H9 (cell line): ENCODE measurements at regions not wholly inside any gene's neighbourhood (a gene's known extent, or its start where the extent isn't known, plus 50 kb on each side); places are given as distances from the start of the nearest gene placed in this dataset.

Experiments used
- DNase-seq: peaks from one replicate; pipeline ENCODE4 v3.0.0-alpha.2; 2017
- H2AFZ ChIP-seq: one replicate; pipeline ENCODE4 v1.6.1; 2013; ENCODE audit warnings: mild to moderate bottlenecking, low read length, control low read depth, moderate library complexity
- H2AK5ac ChIP-seq: 2 replicates; pipeline ENCODE4 v1.6.1; 2013; ENCODE audit warnings: low read length, control low read depth, mixed read lengths; ENCODE audit not compliant: insufficient read length
- H2BK120ac ChIP-seq: one replicate; pipeline ENCODE4 v1.6.1; 2013; ENCODE audit warnings: low read depth, mild to moderate bottlenecking, low read length, control low read depth, inconsistent platforms; ENCODE audit not compliant: poor library complexity, severe bottlenecking
- H2BK12ac ChIP-seq: 2 replicates; pipeline ENCODE4 v1.6.1; 2013; ENCODE audit warnings: low read length, control low read depth, mixed read lengths, low read depth; ENCODE audit not compliant: insufficient read length
- H2BK15ac ChIP-seq: 2 replicates; pipeline ENCODE4 v1.6.1; 2013; ENCODE audit warnings: low read depth, low read length, control low read depth
- H2BK20ac ChIP-seq: one replicate; pipeline ENCODE4 v1.6.1; 2013; ENCODE audit warnings: low read depth, mild to moderate bottlenecking, low read length, control low read depth, inconsistent platforms; ENCODE audit not compliant: poor library complexity, severe bottlenecking
- H2BK5ac ChIP-seq: 2 replicates; pipeline ENCODE4 v1.6.1; 2013; ENCODE audit warnings: low read length, control low read depth, mixed read lengths; ENCODE audit not compliant: insufficient read length
- H3K14ac ChIP-seq: 2 replicates; pipeline ENCODE4 v1.6.1; 2013; ENCODE audit warnings: low read length, control low read depth; ENCODE audit not compliant: insufficient read depth
- H3K18ac ChIP-seq: 2 replicates; pipeline ENCODE4 v1.6.1; 2013; ENCODE audit warnings: low read depth, mild to moderate bottlenecking, mixed read lengths, low read length, control low read depth; ENCODE audit not compliant: insufficient read length
- H3K23ac ChIP-seq: 2 replicates; pipeline ENCODE4 v1.6.1; 2013; ENCODE audit warnings: low read length, control low read depth, mixed read lengths, low read depth; ENCODE audit not compliant: insufficient read length
- H3K23me2 ChIP-seq: 2 replicates; pipeline ENCODE4 v1.6.1; 2013; ENCODE audit warnings: low read depth, mild to moderate bottlenecking, mixed read lengths, low read length, control low read depth; ENCODE audit not compliant: insufficient read length, poor library complexity, severe bottlenecking
- H3K27ac ChIP-seq: 2 replicates; pipeline ENCODE4 v1.5.1; 2013; ENCODE audit warnings: low read length, control low read depth, mixed read lengths, low read depth; ENCODE audit not compliant: insufficient read length
- H3K27me3 ChIP-seq: 2 replicates; pipeline ENCODE4 v1.6.1; 2013; ENCODE audit warnings: low read length, control low read depth, inconsistent platforms; ENCODE audit not compliant: insufficient read depth
- H3K4ac ChIP-seq: 2 replicates; pipeline ENCODE4 v1.6.1; 2013; ENCODE audit warnings: low read depth, mild to moderate bottlenecking, control low read depth, inconsistent platforms, low read length, moderate library complexity
- H3K4me1 ChIP-seq: 2 replicates; pipeline ENCODE4 v1.6.1; 2013; ENCODE audit warnings: low read length, control low read depth, inconsistent platforms; ENCODE audit not compliant: insufficient read depth
- H3K4me2 ChIP-seq: 2 replicates; pipeline ENCODE4 v1.6.1; 2013; ENCODE audit warnings: low read length, control low read depth, mixed read lengths; ENCODE audit not compliant: insufficient read length, insufficient read depth
- H3K56ac ChIP-seq: 2 replicates; pipeline ENCODE4 v1.6.1; 2013; ENCODE audit warnings: low read depth, mild to moderate bottlenecking, mixed read lengths, low read length, control low read depth; ENCODE audit not compliant: insufficient read length
- H3K79me1 ChIP-seq: 2 replicates; pipeline ENCODE4 v1.6.1; 2013; ENCODE audit warnings: low read depth, mild to moderate bottlenecking, moderate library complexity, low read length, control low read depth, inconsistent platforms; ENCODE audit not compliant: insufficient read depth, poor library complexity, severe bottlenecking
- H3K79me2 ChIP-seq: 2 replicates; pipeline ENCODE4 v1.6.1; 2013; ENCODE audit warnings: low read length, control low read depth, inconsistent platforms; ENCODE audit not compliant: insufficient read depth
- H3K9ac ChIP-seq: 2 replicates; pipeline ENCODE4 v1.6.1; 2013; ENCODE audit warnings: low read length, control low read depth, mixed read lengths; ENCODE audit not compliant: insufficient read length; ENCODE audit errors: extremely low read depth
- H3K9me3 ChIP-seq: one replicate; pipeline ENCODE4 v1.6.1; 2013; ENCODE audit warnings: low read depth, low read length, inconsistent platforms; ENCODE audit not compliant: control insufficient read depth
- H3T11ph ChIP-seq: one replicate; pipeline ENCODE4 v1.6.1; 2013; ENCODE audit warnings: mild to moderate bottlenecking, low read length, control low read depth, inconsistent platforms
- H4K20me1 ChIP-seq: one replicate; pipeline ENCODE4 v1.6.1; 2013; ENCODE audit not compliant: control insufficient read depth, insufficient read length, insufficient read depth
- H4K5ac ChIP-seq: 2 replicates; pipeline ENCODE4 v1.6.1; 2013; ENCODE audit warnings: low read depth, mild to moderate bottlenecking, mixed read lengths, low read length, control low read depth; ENCODE audit not compliant: insufficient read length
- H4K8ac ChIP-seq: replicated peaks from 2 replicates; pipeline ENCODE4 v1.6.1; 2013; ENCODE audit warnings: low read length, control low read depth, mixed read lengths, low read depth; ENCODE audit not compliant: insufficient read length
- H4K91ac ChIP-seq: 2 replicates; pipeline ENCODE4 v1.6.1; 2013; ENCODE audit warnings: low read depth, mild to moderate bottlenecking, moderate library complexity, mixed read lengths, low read length, control low read depth; ENCODE audit not compliant: insufficient read length
- H3K27ac Mint-ChIP-seq, 3 experiments: 2 replicates in 2 of 3; 3 replicates in 1 of 3; pipeline ENCODE4 v1.8.0; 2020 to 2021; ENCODE audit warnings: mixed read lengths in 3 of 3, mild to moderate bottlenecking in 1 of 3, moderate library complexity in 1 of 3
- H3K27me3 Mint-ChIP-seq: 2 replicates; pipeline ENCODE4 v1.8.0; 2021; ENCODE audit warnings: low read depth, mild to moderate bottlenecking, moderate library complexity, mixed read lengths
- H3K36me3 Mint-ChIP-seq, 3 experiments: 2 replicates in 2 of 3; 3 replicates in 1 of 3; pipeline ENCODE4 v1.8.0; 2020 to 2021; ENCODE audit warnings: low read depth in 3 of 3, mixed read lengths in 3 of 3; ENCODE audit not compliant: insufficient read depth in 1 of 3
- H3K4me1 Mint-ChIP-seq, 2 experiments: 2 replicates each; pipeline ENCODE4 v1.8.0; 2020; ENCODE audit warnings: mixed read lengths in 2 of 2
- H3K4me3 Mint-ChIP-seq, 2 experiments: 2 replicates in 1 of 2; 3 replicates in 1 of 2; pipeline ENCODE4 v1.8.0; 2020 to 2021; ENCODE audit warnings: mild to moderate bottlenecking in 2 of 2, mixed read lengths in 2 of 2, moderate library complexity in 1 of 2
- H3K9me3 Mint-ChIP-seq, 2 experiments: 2 replicates in 1 of 2; 3 replicates in 1 of 2; pipeline ENCODE4 v1.8.0; 2020; ENCODE audit warnings: mild to moderate bottlenecking in 2 of 2, mixed read lengths in 2 of 2, moderate library complexity in 1 of 2
- WGBS: extraction: QIAGEN DNeasy Blood & Tissue Kit; methylation state at CpG from one replicate; pipeline ENCODE4 v1.1.7; 2013; ENCODE audit warnings: missing lambda C conversion rate, low lambda C conversion rate, mixed read lengths; ENCODE audit not compliant: insufficient read length; ENCODE audit errors: extremely low coverage; 5-methylcytosine and 5-hydroxymethylcytosine counted together
- TF ChIP-seq, protein P1 (sequence below): fragments of 200-600 bp; sonication (generic); conservative IDR thresholded peaks from 3 replicates; pipeline ENCODE4 v1.8.0; 2021; ENCODE audit warnings: antibody characterized with exemption, mild to moderate bottlenecking

DNA sequence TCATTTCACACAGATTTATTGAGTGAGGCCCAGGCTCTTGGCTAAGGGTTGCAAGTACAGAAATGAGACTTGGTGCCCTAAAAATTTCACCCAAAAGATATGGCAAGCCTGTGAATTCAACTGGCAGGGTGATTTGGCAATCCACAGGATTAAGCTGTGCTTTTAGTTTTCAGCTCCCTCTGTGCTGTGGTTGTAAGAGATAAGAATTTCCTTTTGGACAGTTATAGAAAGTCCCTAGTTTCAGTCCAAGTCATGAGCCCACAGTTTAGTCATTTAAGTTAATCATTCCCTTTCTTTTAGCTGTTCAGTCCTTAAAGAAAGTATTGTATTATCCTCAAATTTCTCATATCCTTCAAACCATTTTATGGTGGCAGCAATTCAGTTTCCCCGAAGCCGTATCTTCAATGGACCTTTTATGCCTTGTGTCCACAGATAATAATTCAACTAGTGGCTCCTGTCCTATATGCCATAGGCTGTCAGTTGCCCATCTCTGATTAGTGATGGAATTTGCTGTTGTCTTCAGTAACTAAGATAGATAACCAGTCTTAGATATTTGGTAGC, 73.4 kb upstream of the NAMPT start:
- H2AK5ac ChIP-seq: no peak overlapping the region

More for the DNA sequence above, 73.4 kb upstream of the NAMPT start:
- no peak overlapping the region for H4K8ac ChIP-seq
- H3K9me3 Mint-ChIP-seq: no peaks in the 10 kb centered on the region; a peak in 2 of 5 replicates
- H3K9ac ChIP-seq: no peak overlapping the region
- no peaks in the 10 kb centered on the region for H4K20me1 ChIP-seq
- no peak overlapping the region for H3K4me3 Mint-ChIP-seq
- no peak overlapping the region for H2AFZ ChIP-seq
- no peak overlapping the region for H2BK120ac ChIP-seq
- no peak for DNase-seq
- H3K79me2 ChIP-seq: no peaks in the 10 kb centered on the region
- no peaks in the 10 kb centered on the region for H3K9me3 ChIP-seq
- H4K5ac ChIP-seq: no peak overlapping the region
- no peak overlapping the region for H3K14ac ChIP-seq
- no peak overlapping the region for H2BK12ac ChIP-seq
- TF ChIP-seq, protein P1, sequence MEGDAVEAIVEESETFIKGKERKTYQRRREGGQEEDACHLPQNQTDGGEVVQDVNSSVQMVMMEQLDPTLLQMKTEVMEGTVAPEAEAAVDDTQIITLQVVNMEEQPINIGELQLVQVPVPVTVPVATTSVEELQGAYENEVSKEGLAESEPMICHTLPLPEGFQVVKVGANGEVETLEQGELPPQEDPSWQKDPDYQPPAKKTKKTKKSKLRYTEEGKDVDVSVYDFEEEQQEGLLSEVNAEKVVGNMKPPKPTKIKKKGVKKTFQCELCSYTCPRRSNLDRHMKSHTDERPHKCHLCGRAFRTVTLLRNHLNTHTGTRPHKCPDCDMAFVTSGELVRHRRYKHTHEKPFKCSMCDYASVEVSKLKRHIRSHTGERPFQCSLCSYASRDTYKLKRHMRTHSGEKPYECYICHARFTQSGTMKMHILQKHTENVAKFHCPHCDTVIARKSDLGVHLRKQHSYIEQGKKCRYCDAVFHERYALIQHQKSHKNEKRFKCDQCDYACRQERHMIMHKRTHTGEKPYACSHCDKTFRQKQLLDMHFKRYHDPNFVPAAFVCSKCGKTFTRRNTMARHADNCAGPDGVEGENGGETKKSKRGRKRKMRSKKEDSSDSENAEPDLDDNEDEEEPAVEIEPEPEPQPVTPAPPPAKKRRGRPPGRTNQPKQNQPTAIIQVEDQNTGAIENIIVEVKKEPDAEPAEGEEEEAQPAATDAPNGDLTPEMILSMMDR: no peak
- H3K4me1 ChIP-seq: no peaks in the 10 kb centered on the region
- no peak overlapping the region for H3K4ac ChIP-seq
- no peak overlapping the region for H3K23ac ChIP-seq
- H3K27ac ChIP-seq: no peak overlapping the region
- H3K4me2 ChIP-seq: no peak overlapping the region
- H3K27me3 ChIP-seq: no peaks in the 10 kb centered on the region
- H3K18ac ChIP-seq: no peak overlapping the region
- H3K36me3 Mint-ChIP-seq: no peaks in the 10 kb centered on the region
- H3K27ac Mint-ChIP-seq: no peak overlapping the region
- H2BK5ac ChIP-seq: no peak overlapping the region
- H2BK20ac ChIP-seq: no peak overlapping the region
- no CpG with 5 or more reads among the region's 2 CpGs for WGBS
- no peak overlapping the region for H3K56ac ChIP-seq
- H3K27me3 Mint-ChIP-seq: peaks cover 6% of the 10 kb centered on the region
- no peak overlapping the region for H2BK15ac ChIP-seq
- no peaks in the 10 kb centered on the region for H3K4me1 Mint-ChIP-seq
- H3K79me1 ChIP-seq: no peaks in the 10 kb centered on the region
- H4K91ac ChIP-seq: no peak overlapping the region
- no peak overlapping the region for H3T11ph ChIP-seq
- no peaks in the 10 kb centered on the region for H3K23me2 ChIP-seq
